IMR-90 (cell line): ENCODE measurements at regions not wholly inside any gene's neighbourhood (a gene's known extent, or its start where the extent isn't known, plus 50 kb on each side); places are given as distances from the start of the nearest gene placed in this dataset.

Experiments
- ATAC-seq: fragments of 200-7000 bp; cut with Tn5 transposase; 2 replicates; pipeline ENCODE4 v1.9.1; 2020; ENCODE audit warnings: low read depth, mild to moderate bottlenecking, moderate library complexity
- BruUV-seq: library from RNA; stranded (reverse); fragments of 400-500 nt; replicated peaks from 2 replicates; lab custom pipeline; 2021; lab: Mats Ljungman, UMichigan
- CTCF ChIA-PET: fragments of 300-600 bp; formaldehyde crosslinking; extraction: SDS; loops from one replicate; lab custom pipeline; 2021; ENCODE audit warnings: antibody characterized with exemption; lab: Yijun Ruan, JAX
- POLR2A ChIA-PET: fragments of 300-600 bp; sonication (Branson Sonifier 250); formaldehyde crosslinking; loops from one replicate; lab custom pipeline; 2022; ENCODE audit warnings: antibody characterized with exemption; ENCODE audit not compliant: unreplicated experiment; lab: Charles Lee
- DNase-seq: peaks from one replicate; pipeline ENCODE4 v3.0.0; 2013
- H2AFZ ChIP-seq: replicated peaks from 2 replicates; pipeline ENCODE3; 2013; ENCODE audit warnings: low read length, mild to moderate bottlenecking; ENCODE audit not compliant: poor library complexity
- H2AK5ac ChIP-seq: 2 replicates; pipeline ENCODE4 v1.6.1; 2013; ENCODE audit warnings: low read depth, low read length, inconsistent platforms
- H2AK9ac ChIP-seq: replicated peaks from 2 replicates; pipeline ENCODE3; 2013; ENCODE audit warnings: mild to moderate bottlenecking, low read depth, low read length, moderate library complexity; ENCODE audit not compliant: poor library complexity
- H2BK120ac ChIP-seq: 2 replicates; pipeline ENCODE4 v1.6.1; 2013; ENCODE audit warnings: low read depth, low read length, inconsistent platforms
- H2BK15ac ChIP-seq: 3 replicates; pipeline ENCODE4 v1.6.1; 2013; ENCODE audit warnings: low read depth, low read length, inconsistent platforms
- H2BK20ac ChIP-seq: 2 replicates; pipeline ENCODE4 v1.6.1; 2013; ENCODE audit warnings: low read depth, mild to moderate bottlenecking, inconsistent platforms, low read length, moderate library complexity
- H2BK5ac ChIP-seq: 2 replicates; pipeline ENCODE4 v1.6.1; 2013; ENCODE audit warnings: mild to moderate bottlenecking, low read depth, low read length, inconsistent platforms; ENCODE audit not compliant: poor library complexity, severe bottlenecking
- H3K14ac ChIP-seq: replicated peaks from 2 replicates; pipeline ENCODE4 v1.6.1; 2013; ENCODE audit warnings: low read depth, low read length, inconsistent platforms
- H3K18ac ChIP-seq: 2 replicates; pipeline ENCODE4 v1.6.1; 2013; ENCODE audit warnings: low read depth, low read length, control low read depth
- H3K23ac ChIP-seq: 2 replicates; pipeline ENCODE4 v1.6.1; 2013; ENCODE audit warnings: low read depth, low read length, inconsistent platforms
- H3K27ac ChIP-seq: 2 replicates; pipeline ENCODE4 v1.5.1; 2013; ENCODE audit warnings: mild to moderate bottlenecking, control low read depth, low read length; ENCODE audit not compliant: insufficient read depth
- H3K27me3 ChIP-seq: 2 replicates; pipeline ENCODE4 v1.6.1; 2013; ENCODE audit warnings: low read length; ENCODE audit not compliant: control insufficient read depth, insufficient read depth
- H3K36me3 ChIP-seq: 2 replicates; pipeline ENCODE4 v1.6.1; 2013; ENCODE audit warnings: low read length, mixed read lengths; ENCODE audit not compliant: control insufficient read depth, insufficient read depth
- H3K4ac ChIP-seq: 2 replicates; pipeline ENCODE4 v1.6.1; 2013; ENCODE audit warnings: low read depth, low read length, inconsistent platforms
- H3K4me1 ChIP-seq: 2 replicates; pipeline ENCODE4 v1.6.1; 2013; ENCODE audit warnings: low read length, mixed read lengths; ENCODE audit not compliant: control insufficient read depth, insufficient read depth
- H3K4me2 ChIP-seq: 2 replicates; pipeline ENCODE4 v1.6.1; 2013; ENCODE audit warnings: low read depth, mild to moderate bottlenecking, control low read depth, low read length, moderate library complexity
- H3K4me3 ChIP-seq: 2 replicates; pipeline ENCODE4 v1.5.1; 2013; ENCODE audit warnings: low read depth, mild to moderate bottlenecking, control low read depth, low read length, moderate library complexity; ENCODE audit not compliant: insufficient read depth
- H3K56ac ChIP-seq: 2 replicates; pipeline ENCODE4 v1.6.1; 2013; ENCODE audit warnings: low read length, inconsistent platforms; ENCODE audit not compliant: insufficient read depth; ENCODE audit errors: extremely low read depth
- H3K79me1 ChIP-seq, 2 experiments: 2 replicates each; pipeline ENCODE4 v1.6.1; 2013; ENCODE audit warnings: low read length in 2 of 2, inconsistent platforms in 1 of 2, low read depth in 1 of 2
- H3K9ac ChIP-seq: 2 replicates; pipeline ENCODE4 v1.6.1; 2013; ENCODE audit warnings: low read depth, low read length, control low read depth
- H3K9me1 ChIP-seq: 2 replicates; pipeline ENCODE4 v1.6.1; 2013; ENCODE audit warnings: low read length, inconsistent platforms; ENCODE audit not compliant: insufficient read depth
- H3K9me3 ChIP-seq: 2 replicates; pipeline ENCODE4 v1.6.1; 2013; ENCODE audit warnings: low read length; ENCODE audit not compliant: control insufficient read depth, insufficient read depth
- H4K20me1 ChIP-seq: 2 replicates; pipeline ENCODE4 v1.6.1; 2013; ENCODE audit warnings: low read length, inconsistent platforms; ENCODE audit not compliant: insufficient read depth
- H4K5ac ChIP-seq: 2 replicates; pipeline ENCODE4 v1.6.1; 2013; ENCODE audit warnings: mild to moderate bottlenecking, low read depth, low read length, control low read depth
- H4K8ac ChIP-seq, 2 experiments: 2 replicates each; pipeline ENCODE4 v1.6.1; 2013; ENCODE audit warnings: low read depth in 2 of 2, low read length in 2 of 2, control low read depth in 1 of 2, inconsistent platforms in 1 of 2
- H4K91ac ChIP-seq: 2 replicates; pipeline ENCODE4 v1.6.1; 2013; ENCODE audit warnings: low read depth, low read length, inconsistent platforms; ENCODE audit not compliant: insufficient read depth
- BHLHE40 ChIP-seq: fragments of 150-350 bp; IDR thresholded peaks from 2 replicates; pipeline ENCODE4 v1.6.1; 2016; ENCODE audit warnings: mild to moderate bottlenecking, low read depth, low read length
- CEBPB ChIP-seq: IDR thresholded peaks from 2 replicates; pipeline ENCODE4 v1.6.1; 2012; ENCODE audit warnings: low read depth, low read length, improper control_type of control experiment
- CHD1 ChIP-seq: IDR thresholded peaks from 2 replicates; pipeline ENCODE4 v1.6.1; 2012; ENCODE audit warnings: low read depth, low read length, improper control_type of control experiment
- FOS ChIP-seq: fragments of 150-350 bp; IDR thresholded peaks from 2 replicates; pipeline ENCODE4 v1.6.1; 2016; ENCODE audit warnings: low read depth, low read length
- MAFK ChIP-seq: IDR thresholded peaks from 2 replicates; pipeline ENCODE4 v1.6.1; 2012; ENCODE audit warnings: low read depth, low read length, improper control_type of control experiment
- MAZ ChIP-seq: IDR thresholded peaks from 2 replicates; pipeline ENCODE4 v1.6.1; 2012; ENCODE audit warnings: low read depth, mild to moderate bottlenecking, low read length, improper control_type of control experiment, moderate library complexity, borderline replicate concordance
- MXI1 ChIP-seq: IDR thresholded peaks from 2 replicates; pipeline ENCODE4 v1.6.1; 2012; ENCODE audit warnings: low read depth, mild to moderate bottlenecking, low read length, moderate library complexity, borderline replicate concordance
- NFE2L2 ChIP-seq: fragments of 150-350 bp; IDR thresholded peaks from 2 replicates; pipeline ENCODE4 v1.6.1; 2016; ENCODE audit warnings: low read depth, mild to moderate bottlenecking, low read length
- POLR2A ChIP-seq: IDR thresholded peaks from 2 replicates; pipeline ENCODE4 v1.6.1; 2012; ENCODE audit warnings: mild to moderate bottlenecking, low read depth, low read length
- RAD21 ChIP-seq: IDR thresholded peaks from 2 replicates; pipeline ENCODE4 v1.6.1; 2012; ENCODE audit warnings: low read length, improper control_type of control experiment
- RCOR1 ChIP-seq: IDR thresholded peaks from 2 replicates; pipeline ENCODE4 v1.6.1; 2012; ENCODE audit warnings: mild to moderate bottlenecking, low read length, improper control_type of control experiment; ENCODE audit not compliant: insufficient replicate concordance
- RFX5 ChIP-seq: IDR thresholded peaks from 2 replicates; pipeline ENCODE4 v1.8.0; 2012; ENCODE audit warnings: low read depth, mild to moderate bottlenecking, low read length, moderate library complexity
- SMC3 ChIP-seq: fragments of 150-350 bp; IDR thresholded peaks from 2 replicates; pipeline ENCODE4 v1.6.1; 2016; ENCODE audit warnings: low read depth, mild to moderate bottlenecking, antibody characterized with exemption, low read length, moderate library complexity
- WGBS, 2 experiments: methylation state at CpG; one replicate each; pipeline versions ENCODE4 v1.1.5 to v1.1.7; 2013; ENCODE audit warnings: missing lambda C conversion rate in 2 of 2; ENCODE audit not compliant: insufficient read length in 1 of 2; ENCODE audit errors: extremely low coverage in 2 of 2; 5-methylcytosine and 5-hydroxymethylcytosine counted together
- dilution Hi-C: fragments of 300-500 bp; cut with HindIII; formaldehyde crosslinking; loops from one replicate; pipeline ENCODE4 v1.14.3; 2018; ENCODE audit warnings: low sequenced_read_pairs; ENCODE audit not compliant: unreplicated experiment
- in situ Hi-C: fragments of 300-500 bp; cut with MboI; formaldehyde crosslinking; loops from 3 replicates; pipeline ENCODE4 v1.14.3; 2019; ENCODE audit warnings: low sequenced_read_pairs, inconsistent platforms, mixed read lengths
- intact Hi-C: fragments of 100-400 bp; cut with micrococcal nuclease; formaldehyde crosslinking; loops from 2 replicates; pipeline ENCODE4 v1.10.0; 2022
- TF ChIP-seq, protein P1 (sequence below): fragments of 150-350 bp; IDR thresholded peaks from 2 replicates; pipeline ENCODE4 v1.6.1; 2016; ENCODE audit warnings: low read depth, mild to moderate bottlenecking, low read length, moderate library complexity, borderline replicate concordance
- TF ChIP-seq, protein P2 (sequence below): fragments of 150-350 bp; IDR thresholded peaks from 2 replicates; pipeline ENCODE4 v1.6.1; 2017; ENCODE audit warnings: mild to moderate bottlenecking, antibody characterized with exemption, low read length, low read depth
- TF ChIP-seq, protein P3 (sequence below): conservative IDR thresholded peaks from 2 replicates; pipeline ENCODE4 v1.5.1; 2012; ENCODE audit warnings: mild to moderate bottlenecking, low read depth, low read length, improper control_type of control experiment

DNA sequence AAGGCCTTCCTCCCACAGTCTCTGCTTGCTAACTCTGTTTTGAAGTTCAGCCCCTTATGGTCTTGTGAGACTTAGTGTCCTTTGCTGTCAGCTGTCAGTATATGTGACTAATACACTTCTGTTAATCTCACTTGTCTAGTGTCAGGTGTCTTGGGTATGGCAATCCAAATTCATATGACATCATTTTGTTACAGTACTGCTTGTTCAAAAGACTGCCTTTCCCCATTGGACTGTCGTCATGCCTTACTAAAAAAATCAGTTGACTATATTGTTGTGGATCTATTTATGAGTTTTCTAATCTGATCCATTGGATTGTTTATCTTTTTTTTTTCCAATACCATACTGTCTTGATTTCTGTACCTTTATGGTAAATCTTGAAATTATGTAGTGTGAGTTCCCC, 611.4 kb upstream of the HS6ST1 start:
- Histone ChIP-seq H2AK5ac (no peak overlapping the region), H3K56ac (no peak overlapping the region), H3K4me3 (no peak overlapping the region), H3K9ac (no peak overlapping the region), H3K18ac (no peak overlapping the region), H3K4me2 (no peak overlapping the region), H3K9me1 (no peaks in the 10 kb centered on the region), H4K8ac (no peak overlapping the region), H3K36me3 (no peaks in the 10 kb centered on the region), H3K79me1 (no peaks in the 10 kb centered on the region), H3K27me3 (no peaks in the 10 kb centered on the region), H2AK9ac (no peak overlapping the region), H3K23ac (no peak overlapping the region), H2BK20ac (no peak overlapping the region), H2BK5ac (no peak overlapping the region), H3K4me1 (no peaks in the 10 kb centered on the region), H3K27ac (no peak overlapping the region), H2AFZ (no peak overlapping the region), H4K91ac (no peak overlapping the region), H2BK120ac (no peak overlapping the region), H4K5ac (no peak overlapping the region), H3K14ac (no peak overlapping the region), H4K20me1 (no peaks in the 10 kb centered on the region), H2BK15ac (no peak overlapping the region), H3K4ac (no peak overlapping the region), H3K9me3 (no peaks in the 10 kb centered on the region)
- BruUV-seq, result no TSS peak
- in situ Hi-C loops, result no loop called here
- ATAC-seq, result no peak
- intact Hi-C loops, result no loop called here
- ChIA-PET POLR2A (no interaction called here), CTCF (no interaction called here)
- dilution Hi-C loops, result no loop called here
- TF ChIP-seq BHLHE40 (no peak), MAFK (no peak), RAD21 (no peak), CHD1 (no peak), RFX5 (no peak), MXI1 (no peak), SMC3 (no peak), RCOR1 (no peak), NFE2L2 (no peak), FOS (no peak), CEBPB (no peak), MAZ (no peak), POLR2A (no peak)
- TF ChIP-seq, protein P1, sequence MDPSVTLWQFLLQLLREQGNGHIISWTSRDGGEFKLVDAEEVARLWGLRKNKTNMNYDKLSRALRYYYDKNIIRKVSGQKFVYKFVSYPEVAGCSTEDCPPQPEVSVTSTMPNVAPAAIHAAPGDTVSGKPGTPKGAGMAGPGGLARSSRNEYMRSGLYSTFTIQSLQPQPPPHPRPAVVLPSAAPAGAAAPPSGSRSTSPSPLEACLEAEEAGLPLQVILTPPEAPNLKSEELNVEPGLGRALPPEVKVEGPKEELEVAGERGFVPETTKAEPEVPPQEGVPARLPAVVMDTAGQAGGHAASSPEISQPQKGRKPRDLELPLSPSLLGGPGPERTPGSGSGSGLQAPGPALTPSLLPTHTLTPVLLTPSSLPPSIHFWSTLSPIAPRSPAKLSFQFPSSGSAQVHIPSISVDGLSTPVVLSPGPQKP, result no peak
- TF ChIP-seq, protein P2, sequence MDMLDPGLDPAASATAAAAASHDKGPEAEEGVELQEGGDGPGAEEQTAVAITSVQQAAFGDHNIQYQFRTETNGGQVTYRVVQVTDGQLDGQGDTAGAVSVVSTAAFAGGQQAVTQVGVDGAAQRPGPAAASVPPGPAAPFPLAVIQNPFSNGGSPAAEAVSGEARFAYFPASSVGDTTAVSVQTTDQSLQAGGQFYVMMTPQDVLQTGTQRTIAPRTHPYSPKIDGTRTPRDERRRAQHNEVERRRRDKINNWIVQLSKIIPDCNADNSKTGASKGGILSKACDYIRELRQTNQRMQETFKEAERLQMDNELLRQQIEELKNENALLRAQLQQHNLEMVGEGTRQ, result no peak
- TF ChIP-seq, protein P3, sequence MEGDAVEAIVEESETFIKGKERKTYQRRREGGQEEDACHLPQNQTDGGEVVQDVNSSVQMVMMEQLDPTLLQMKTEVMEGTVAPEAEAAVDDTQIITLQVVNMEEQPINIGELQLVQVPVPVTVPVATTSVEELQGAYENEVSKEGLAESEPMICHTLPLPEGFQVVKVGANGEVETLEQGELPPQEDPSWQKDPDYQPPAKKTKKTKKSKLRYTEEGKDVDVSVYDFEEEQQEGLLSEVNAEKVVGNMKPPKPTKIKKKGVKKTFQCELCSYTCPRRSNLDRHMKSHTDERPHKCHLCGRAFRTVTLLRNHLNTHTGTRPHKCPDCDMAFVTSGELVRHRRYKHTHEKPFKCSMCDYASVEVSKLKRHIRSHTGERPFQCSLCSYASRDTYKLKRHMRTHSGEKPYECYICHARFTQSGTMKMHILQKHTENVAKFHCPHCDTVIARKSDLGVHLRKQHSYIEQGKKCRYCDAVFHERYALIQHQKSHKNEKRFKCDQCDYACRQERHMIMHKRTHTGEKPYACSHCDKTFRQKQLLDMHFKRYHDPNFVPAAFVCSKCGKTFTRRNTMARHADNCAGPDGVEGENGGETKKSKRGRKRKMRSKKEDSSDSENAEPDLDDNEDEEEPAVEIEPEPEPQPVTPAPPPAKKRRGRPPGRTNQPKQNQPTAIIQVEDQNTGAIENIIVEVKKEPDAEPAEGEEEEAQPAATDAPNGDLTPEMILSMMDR, result no peak
- WGBS, 2 experiments, result no CpG with 5 or more reads among the region's 1 CpG
- DNase-seq, result no peak
